Caco-2 (cell line): ENCODE measurements at regions not wholly inside any gene's neighbourhood (a gene's known extent, or its start where the extent isn't known, plus 50 kb on each side); places are given as distances from the start of the nearest gene placed in this dataset.

Source experiments
- BruUV-seq: library from RNA; stranded (reverse); fragments of 400-500 nt; replicated peaks from 2 replicates; lab custom pipeline; 2021; lab: Mats Ljungman, UMichigan
- CTCF ChIA-PET: fragments of 300-600 bp; sonication (Branson Sonifier 250); formaldehyde crosslinking; loops from one replicate; lab custom pipeline; 2022; ENCODE audit warnings: antibody characterized with exemption; lab: Charles Lee
- POLR2A ChIA-PET: fragments of 300-600 bp; sonication (Branson Sonifier 250); formaldehyde crosslinking; loops from one replicate; lab custom pipeline; 2022; ENCODE audit warnings: antibody characterized with exemption; lab: Charles Lee
- DNase-seq, 2 experiments: peaks; one replicate each; pipeline versions ENCODE4 v3.0.0 to v3.0.0-alpha.2; 2020 to 2022
- H3K27me3 ChIP-seq: replicated peaks from 2 replicates; pipeline ENCODE4 v1.6.0; 2011; ENCODE audit warnings: low read length; ENCODE audit not compliant: control insufficient read depth, insufficient read depth
- H3K36me3 ChIP-seq: 2 replicates; pipeline ENCODE4 v1.5.1; 2011; ENCODE audit warnings: low read length; ENCODE audit not compliant: control insufficient read depth, insufficient read depth
- H3K4me1 ChIP-seq: fragments of 250-450 bp; sonication (Bioruptor Pico); 2 replicates; pipeline ENCODE4 v1.5.1; 2020; ENCODE audit warnings: mild to moderate bottlenecking
- H3K4me3 ChIP-seq: 2 replicates; pipeline ENCODE4 v1.5.1; 2011; ENCODE audit warnings: low read depth, mild to moderate bottlenecking, control low read depth, low read length
- H3K9me3 ChIP-seq: fragments of 250-450 bp; sonication (Bioruptor Pico); 2 replicates; pipeline ENCODE4 v1.5.1; 2020; ENCODE audit warnings: mild to moderate bottlenecking, moderate library complexity
- H3K27ac Mint-ChIP-seq: one replicate; pipeline ENCODE4 v1.8.0; 2022; ENCODE audit warnings: mixed read lengths; ENCODE audit not compliant: unreplicated experiment
- H3K27me3 Mint-ChIP-seq: one replicate; pipeline ENCODE4 v1.8.0; 2022; ENCODE audit warnings: mixed read lengths; ENCODE audit not compliant: insufficient read depth, unreplicated experiment
- H3K36me3 Mint-ChIP-seq: one replicate; pipeline ENCODE4 v1.8.0; 2022; ENCODE audit warnings: mild to moderate bottlenecking, mixed read lengths; ENCODE audit not compliant: insufficient read depth, unreplicated experiment
- H3K4me1 Mint-ChIP-seq: one replicate; pipeline ENCODE4 v1.8.0; 2022; ENCODE audit warnings: low read depth, mixed read lengths; ENCODE audit not compliant: unreplicated experiment
- H3K4me3 Mint-ChIP-seq: one replicate; pipeline ENCODE4 v1.8.0; 2022; ENCODE audit warnings: mild to moderate bottlenecking, moderate library complexity, mixed read lengths; ENCODE audit not compliant: unreplicated experiment
- H3K9me3 Mint-ChIP-seq: one replicate; pipeline ENCODE4 v1.8.0; 2022; ENCODE audit warnings: mixed read lengths; ENCODE audit not compliant: unreplicated experiment
- intact Hi-C: fragments of 100-400 bp; cut with micrococcal nuclease; formaldehyde crosslinking; loops from one replicate; pipeline ENCODE4 v1.10.0; 2022; ENCODE audit not compliant: unreplicated experiment
- TF ChIP-seq, protein P1 (sequence below), 2 experiments: fragments of 200-600 bp in 1 of 2; IDR thresholded peaks; 1 replicate in 1 of 2; 2 replicates in 1 of 2; pipeline versions ENCODE4 v1.5.1 to v1.8.0; 2011 to 2022; ENCODE audit warnings: antibody characterized with exemption in 1 of 2, control low read depth in 1 of 2, inconsistent platforms in 1 of 2, low read depth in 1 of 2, low read length in 1 of 2, mild to moderate bottlenecking in 1 of 2, moderate library complexity in 1 of 2; ENCODE audit not compliant: insufficient read depth in 1 of 2, severe bottlenecking in 1 of 2, unreplicated experiment in 1 of 2

DNA sequence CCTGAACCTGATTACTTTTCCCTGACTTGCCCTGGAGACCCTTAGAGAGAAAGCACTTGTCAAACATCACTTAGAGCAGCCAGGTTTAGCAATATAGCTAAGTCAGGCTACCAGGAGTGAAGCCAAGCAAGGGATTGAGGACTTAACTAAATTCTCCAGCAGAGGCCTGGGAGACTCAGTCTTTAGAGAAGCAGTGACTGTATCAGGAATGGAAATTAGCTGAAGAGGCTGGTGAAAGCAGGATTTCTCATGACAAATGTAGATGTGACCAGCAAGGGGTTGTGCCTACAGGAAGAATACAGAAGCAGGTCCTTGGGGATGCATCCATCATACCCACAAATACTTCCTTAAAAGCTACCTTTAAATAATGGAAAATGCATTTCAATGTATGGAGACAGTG, 368.9 kb upstream of the MEIS1 start:
- ChIA-PET CTCF (no interaction called here), POLR2A (no interaction called here)
- H3K9me3 Mint-ChIP-seq, result no peaks in the 10 kb centered on the region
- Histone ChIP-seq H3K4me3 (no peak overlapping the region), H3K4me1 (no peaks in the 10 kb centered on the region), H3K27me3 (no peaks in the 10 kb centered on the region), H3K9me3 (no peaks in the 10 kb centered on the region), H3K36me3 (no peaks in the 10 kb centered on the region)
- TF ChIP-seq, protein P1, sequence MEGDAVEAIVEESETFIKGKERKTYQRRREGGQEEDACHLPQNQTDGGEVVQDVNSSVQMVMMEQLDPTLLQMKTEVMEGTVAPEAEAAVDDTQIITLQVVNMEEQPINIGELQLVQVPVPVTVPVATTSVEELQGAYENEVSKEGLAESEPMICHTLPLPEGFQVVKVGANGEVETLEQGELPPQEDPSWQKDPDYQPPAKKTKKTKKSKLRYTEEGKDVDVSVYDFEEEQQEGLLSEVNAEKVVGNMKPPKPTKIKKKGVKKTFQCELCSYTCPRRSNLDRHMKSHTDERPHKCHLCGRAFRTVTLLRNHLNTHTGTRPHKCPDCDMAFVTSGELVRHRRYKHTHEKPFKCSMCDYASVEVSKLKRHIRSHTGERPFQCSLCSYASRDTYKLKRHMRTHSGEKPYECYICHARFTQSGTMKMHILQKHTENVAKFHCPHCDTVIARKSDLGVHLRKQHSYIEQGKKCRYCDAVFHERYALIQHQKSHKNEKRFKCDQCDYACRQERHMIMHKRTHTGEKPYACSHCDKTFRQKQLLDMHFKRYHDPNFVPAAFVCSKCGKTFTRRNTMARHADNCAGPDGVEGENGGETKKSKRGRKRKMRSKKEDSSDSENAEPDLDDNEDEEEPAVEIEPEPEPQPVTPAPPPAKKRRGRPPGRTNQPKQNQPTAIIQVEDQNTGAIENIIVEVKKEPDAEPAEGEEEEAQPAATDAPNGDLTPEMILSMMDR (IDR thresholded peaks at IDR 0.05; ENCODE audit: insufficient read depth in 1 of 2, low read depth in 1 of 2, low read length in 1 of 2, severe bottlenecking in 1 of 2, unreplicated experiment in 1 of 2), result no peak
- no peak overlapping the region for H3K4me3 Mint-ChIP-seq
- intact Hi-C loops, result no loop called here
- H3K36me3 Mint-ChIP-seq, result no peaks in the 10 kb centered on the region
- no TSS peak for BruUV-seq
- DNase-seq, result no peak
- H3K27ac Mint-ChIP-seq, result no peak overlapping the region
- H3K4me1 Mint-ChIP-seq, result no peaks in the 10 kb centered on the region
- H3K27me3 Mint-ChIP-seq, result peaks cover 12% of the 10 kb centered on the region

DNA sequence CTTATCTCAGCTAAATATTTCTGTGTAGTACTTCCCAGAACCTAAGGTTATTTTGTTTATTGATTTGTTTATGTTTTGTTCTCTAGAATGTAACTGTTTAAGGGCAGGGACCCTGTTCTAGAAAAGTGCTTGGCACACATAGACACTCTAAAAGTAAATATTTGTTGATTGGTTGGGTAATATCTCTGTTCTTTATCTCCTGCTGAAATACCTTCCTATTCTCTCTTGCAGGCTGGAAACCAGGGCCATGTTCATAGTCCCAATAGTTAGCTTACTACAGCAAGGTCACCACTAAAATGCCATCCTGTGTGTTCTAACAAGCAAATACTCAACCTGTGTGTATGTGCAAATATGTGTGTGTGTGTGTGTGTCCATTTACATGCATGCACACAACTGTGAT, 375.6 kb upstream of the MEIS1 start:
- Mint-ChIP-seq H3K27me3 (peaks cover 8% of the 10 kb centered on the region), H3K27ac (no peak overlapping the region), H3K36me3 (no peaks in the 10 kb centered on the region), H3K4me1 (peaks cover 4% of the 10 kb centered on the region), H3K4me3 (no peak overlapping the region), H3K9me3 (no peaks in the 10 kb centered on the region)
- POLR2A ChIA-PET, result interaction anchor here (1.1 kb wide), 1 partner anchor 205 kb away, joined by 4 read pairs; no protein-coding TSS in a partner anchor
- no peak for DNase-seq
- H3K4me1 ChIP-seq, result no peaks in the 10 kb centered on the region
- TF ChIP-seq, protein P1 (IDR thresholded peaks at IDR 0.05; ENCODE audit: insufficient read depth in 1 of 2, low read depth in 1 of 2, low read length in 1 of 2, severe bottlenecking in 1 of 2, unreplicated experiment in 1 of 2), result no peak
- no peaks in the 10 kb centered on the region for H3K9me3 ChIP-seq
- no TSS peak for BruUV-seq
- no peaks in the 10 kb centered on the region for H3K36me3 ChIP-seq
- no peaks in the 10 kb centered on the region for H3K27me3 ChIP-seq
- H3K4me3 ChIP-seq, result no peak overlapping the region
- intact Hi-C loops, result no loop called here
- CTCF ChIA-PET, result no interaction called here

DNA sequence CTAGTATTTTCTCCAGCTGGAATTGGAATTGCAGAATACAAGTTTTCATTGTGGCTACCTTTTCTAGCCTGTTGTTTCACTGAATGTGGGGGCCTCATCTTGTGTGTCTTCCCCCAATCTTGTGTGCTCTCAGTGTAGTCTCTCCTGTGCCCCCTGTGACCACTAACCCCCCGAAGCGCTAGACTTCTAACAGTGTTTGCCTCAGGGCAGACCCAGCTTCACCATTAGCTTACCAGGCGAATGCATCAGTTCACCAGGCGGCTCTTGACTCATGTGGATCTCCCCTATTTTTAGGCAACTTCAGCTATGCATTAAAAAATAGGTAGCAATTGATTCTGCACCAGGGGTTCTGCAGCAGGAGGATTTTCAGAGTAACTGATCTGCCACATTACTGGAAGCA, 376.2 kb upstream of the MEIS1 start:
- intact Hi-C loops, result no loop called here
- H3K4me1 ChIP-seq, result no peaks in the 10 kb centered on the region
- no peak overlapping the region for H3K4me3 Mint-ChIP-seq
- H3K27me3 ChIP-seq, result no peaks in the 10 kb centered on the region
- no TSS peak for BruUV-seq
- no peaks in the 10 kb centered on the region for H3K9me3 ChIP-seq
- no peaks in the 10 kb centered on the region for H3K36me3 ChIP-seq
- H3K9me3 Mint-ChIP-seq, result no peaks in the 10 kb centered on the region
- ChIA-PET CTCF (no interaction called here), POLR2A (interaction anchor here (1.1 kb wide), 1 partner anchor 205 kb away, joined by 4 read pairs; no protein-coding TSS in a partner anchor)
- H3K36me3 Mint-ChIP-seq, result no peaks in the 10 kb centered on the region
- DNase-seq, result no peak
- H3K27ac Mint-ChIP-seq, result no peak overlapping the region
- H3K4me1 Mint-ChIP-seq, result peaks cover 4% of the 10 kb centered on the region
- no peak overlapping the region for H3K4me3 ChIP-seq
- peaks cover 10% of the 10 kb centered on the region for H3K27me3 Mint-ChIP-seq
- TF ChIP-seq, protein P1 (IDR thresholded peaks at IDR 0.05; ENCODE audit: insufficient read depth in 1 of 2, low read depth in 1 of 2, low read length in 1 of 2, severe bottlenecking in 1 of 2, unreplicated experiment in 1 of 2), result no peak
